HG02571 (cell line): ENCODE measurements at regions not wholly inside any gene's neighbourhood (a gene's known extent, or its start where the extent isn't known, plus 50 kb on each side); places are given as distances from the start of the nearest gene placed in this dataset.

ENCODE experiments used
- ATAC-seq: cut with Tn5 transposase; IDR thresholded peaks from one replicate; pipeline ENCODE4 v1.9.1; 2021; ENCODE audit warnings: mild to moderate bottlenecking, moderate library complexity; ENCODE audit not compliant: unreplicated experiment

GRCh38 chr2:150020937-150021673, 433.5 kb upstream of the MMADHC start:
- ATAC-seq: no peak

GRCh38 chr2:150020221-150020620, 432.6 kb upstream of the MMADHC start:
- no peak for ATAC-seq

GRCh38 chr2:150019063-150019462, 431.5 kb upstream of the MMADHC start:
- ATAC-seq: no peak

GRCh38 chr2:150012986-150013385, 425.4 kb upstream of the MMADHC start:
- ATAC-seq: no peak

GRCh38 chr2:150011161-150011730, 423.7 kb upstream of the MMADHC start:
- ATAC-seq: no peak

GRCh38 chr2:150008901-150009300, 421.3 kb upstream of the MMADHC start:
- ATAC-seq: no peak

GRCh38 chr2:150007815-150008430, 420.3 kb upstream of the MMADHC start:
- no peak for ATAC-seq

GRCh38 chr2:150006591-150006990, 419.0 kb upstream of the MMADHC start:
- ATAC-seq: no peak

GRCh38 chr2:150003544-150003943, 416.0 kb upstream of the MMADHC start:
- no peak for ATAC-seq

- no peak for ATAC-seq
These were observed 414.2 kb upstream of the MMADHC start for GRCh38 chr2:150001788-150002187.

GRCh38 chr2:149996901-149997300, 409.3 kb upstream of the MMADHC start:
- no peak for ATAC-seq

- ATAC-seq: no peak
These were observed 406.6 kb upstream of the MMADHC start for GRCh38 chr2:149994057-149994728.

GRCh38 chr2:149993316-149993715, 405.7 kb upstream of the MMADHC start:
- no peak for ATAC-seq

GRCh38 chr2:149991576-149991975, 404.0 kb upstream of the MMADHC start:
- ATAC-seq: no peak

- ATAC-seq: no peak
These were observed 403.4 kb upstream of the MMADHC start for GRCh38 chr2:149990965-149991364.

GRCh38 chr2:149989447-149990063, 402.0 kb upstream of the MMADHC start:
- no peak for ATAC-seq

GRCh38 chr2:149988361-149988760, 400.8 kb upstream of the MMADHC start:
- no peak for ATAC-seq

- no peak for ATAC-seq
These were observed 399.3 kb upstream of the MMADHC start for GRCh38 chr2:149986861-149987260.

GRCh38 chr2:149984311-149984710, 396.7 kb upstream of the MMADHC start:
- ATAC-seq: no peak

GRCh38 chr2:149972066-149972465, 384.5 kb upstream of the MMADHC start:
- ATAC-seq: no peak

GRCh38 chr2:149954981-149955600, 367.5 kb upstream of the MMADHC start:
- ATAC-seq: no peak
